ENCODE measurements at regions not wholly inside any gene's neighbourhood (a gene's known extent, or its start where the extent isn't known, plus 50 kb on each side); places are given as distances from the start of the nearest gene placed in this dataset.

GRCh38 chr7:38002689-38003088 is 82.2 kb downstream of the EPDR1 start:
- Mint-ChIP-seq H3K27me3 (ENCODE audit: insufficient read depth, low read depth) (no peaks in the 10 kb centered on the region), H3K4me1 (peaks cover 8% of the 10 kb centered on the region), H3K9me3 (peaks cover 3% of the 10 kb centered on the region), H3K27ac (no peak overlapping the region), H3K4me3 (no peak overlapping the region), H3K36me3 (no peaks in the 10 kb centered on the region)
- H3K79me2 ChIP-seq (ENCODE audit: low read depth): no peaks in the 10 kb centered on the region
- TF ChIP-seq EZH2 (IDR thresholded peaks at IDR 0.05) (no peak), CTCF (IDR thresholded peaks at IDR 0.05) (no peak), EZH2phosphoT487 (IDR thresholded peaks at IDR 0.05) (no peak)
- H2AFZ ChIP-seq (replicated peaks): peak overlapping the region; percentile 91
- no peak overlapping the region for H3K9ac ChIP-seq
- H3K4me1 ChIP-seq: peaks cover 13% of the 10 kb centered on the region
- H3K27me3 ChIP-seq: no peaks in the 10 kb centered on the region
- no peaks in the 10 kb centered on the region for H4K20me1 ChIP-seq (ENCODE audit: low read depth)
- H3K36me3 ChIP-seq: no peaks in the 10 kb centered on the region
- H3K4me3 ChIP-seq: no peak overlapping the region
- H3F3A ChIP-seq (ENCODE audit: low read depth): no peaks in the 10 kb centered on the region
- no peaks in the 10 kb centered on the region for H3K9me3 ChIP-seq (ENCODE audit: low read depth)
- H3K4me2 ChIP-seq: no peak overlapping the region
- no peak for DNase-seq (ENCODE audit: low spot score)
- H3K27ac ChIP-seq: no peak overlapping the region

DNA sequence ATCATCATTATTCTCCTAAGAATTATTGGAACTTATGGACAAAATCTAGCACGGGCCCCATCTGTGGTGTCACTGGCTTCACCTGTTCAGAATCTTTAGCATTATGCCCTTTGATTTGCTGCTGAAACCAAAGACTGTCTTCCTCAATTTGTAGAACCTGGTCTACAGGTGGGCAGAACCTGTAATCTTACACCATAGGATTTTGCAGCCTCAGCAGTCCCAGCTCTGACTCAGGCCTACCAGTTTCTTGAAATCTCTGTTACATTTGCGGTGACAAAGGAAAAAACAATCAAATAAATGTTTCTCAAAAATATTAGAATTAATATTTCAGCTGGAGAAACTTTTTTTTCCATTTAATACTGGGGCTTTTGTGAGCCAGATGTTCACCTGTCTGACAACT is 86.1 kb downstream of the EPDR1 start:
- no peak overlapping the region for H3K27ac Mint-ChIP-seq
- no peak for DNase-seq (ENCODE audit: low spot score)
- no peaks in the 10 kb centered on the region for H3F3A ChIP-seq (ENCODE audit: low read depth)
- no peak overlapping the region for H3K4me3 ChIP-seq
- H3K4me1 Mint-ChIP-seq: no peaks in the 10 kb centered on the region
- TF ChIP-seq EZH2phosphoT487 (IDR thresholded peaks at IDR 0.05) (no peak), CTCF (IDR thresholded peaks at IDR 0.05) (no peak), EZH2 (IDR thresholded peaks at IDR 0.05) (no peak)
- no peak overlapping the region for H3K27ac ChIP-seq
- no peak overlapping the region for H2AFZ ChIP-seq (replicated peaks)
- peaks cover 13% of the 10 kb centered on the region for H3K4me1 ChIP-seq
- H3K9me3 ChIP-seq (ENCODE audit: low read depth): no peaks in the 10 kb centered on the region
- no peaks in the 10 kb centered on the region for H3K36me3 Mint-ChIP-seq
- no peak overlapping the region for H3K4me2 ChIP-seq
- no peaks in the 10 kb centered on the region for H4K20me1 ChIP-seq (ENCODE audit: low read depth)
- no peaks in the 10 kb centered on the region for H3K79me2 ChIP-seq (ENCODE audit: low read depth)
- H3K9ac ChIP-seq: no peak overlapping the region
- H3K4me3 Mint-ChIP-seq: no peak overlapping the region
- no peaks in the 10 kb centered on the region for H3K36me3 ChIP-seq
- H3K9me3 Mint-ChIP-seq: peaks cover 9% of the 10 kb centered on the region
- no peaks in the 10 kb centered on the region for H3K27me3 ChIP-seq
- no peaks in the 10 kb centered on the region for H3K27me3 Mint-ChIP-seq (ENCODE audit: insufficient read depth, low read depth)

DNA sequence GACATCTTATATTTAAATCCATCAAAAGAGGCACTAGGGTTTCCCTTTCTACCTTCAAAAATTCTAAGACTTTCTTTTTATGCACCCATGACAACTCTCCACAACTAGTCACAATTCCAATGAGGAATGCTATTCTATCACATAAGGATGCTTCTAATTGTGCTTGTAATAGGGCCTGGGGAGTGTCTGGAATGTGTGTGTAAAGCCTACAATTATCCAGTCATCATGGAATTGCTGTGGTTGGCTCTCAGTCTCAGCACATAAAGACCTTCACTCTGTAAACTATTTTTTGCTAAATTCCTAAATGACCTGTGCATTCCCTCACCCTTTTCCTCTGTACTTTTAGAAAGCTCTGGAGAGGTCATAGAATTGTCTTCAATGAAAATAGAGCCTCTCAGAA is 86.7 kb downstream of the EPDR1 start:
- peaks cover 9% of the 10 kb centered on the region for H3K9me3 Mint-ChIP-seq
- H3K4me1 Mint-ChIP-seq: peaks cover 1% of the 10 kb centered on the region
- Histone ChIP-seq H3K79me2 (ENCODE audit: low read depth) (no peaks in the 10 kb centered on the region), H3K4me2 (no peak overlapping the region), H3K36me3 (no peaks in the 10 kb centered on the region), H3K9me3 (ENCODE audit: low read depth) (no peaks in the 10 kb centered on the region), H3K27ac (no peak overlapping the region), H4K20me1 (ENCODE audit: low read depth) (no peaks in the 10 kb centered on the region), H3K4me1 (peaks cover 12% of the 10 kb centered on the region), H2AFZ (replicated peaks) (no peak overlapping the region), H3K9ac (no peak overlapping the region), H3K27me3 (no peaks in the 10 kb centered on the region), H3F3A (ENCODE audit: low read depth) (no peaks in the 10 kb centered on the region), H3K4me3 (no peak overlapping the region)
- no peaks in the 10 kb centered on the region for H3K27me3 Mint-ChIP-seq (ENCODE audit: insufficient read depth, low read depth)
- H3K4me3 Mint-ChIP-seq: no peak overlapping the region
- TF ChIP-seq CTCF (IDR thresholded peaks at IDR 0.05) (no peak), EZH2phosphoT487 (IDR thresholded peaks at IDR 0.05) (no peak), EZH2 (IDR thresholded peaks at IDR 0.05) (no peak)
- DNase-seq (ENCODE audit: low spot score): peak; percentile 8
- no peak overlapping the region for H3K27ac Mint-ChIP-seq
- H3K36me3 Mint-ChIP-seq: no peaks in the 10 kb centered on the region

All from neural progenitor cell (in vitro differentiated cells).